GM19468 (cell line): ENCODE measurements at regions not wholly inside any gene's neighbourhood (a gene's known extent, or its start where the extent isn't known, plus 50 kb on each side); places are given as distances from the start of the nearest gene placed in this dataset.
"Not testable (repeated sequence)": the region's sequence is repeated elsewhere in the genome, so short reads cannot be mapped to it uniquely, and the experiment has no call there.

Source experiments
- ATAC-seq: cut with Tn5 transposase; IDR thresholded peaks from one replicate; pipeline ENCODE4 v1.9.1; 2021; ENCODE audit warnings: mild to moderate bottlenecking, moderate library complexity, moderate number of reproducible peaks; ENCODE audit not compliant: unreplicated experiment; ENCODE audit errors: extremely low read depth

GRCh38 chr10:34911661-34912205, 96.6 kb upstream of the PARD3 start:
- ATAC-seq: no peak

GRCh38 chr10:34908481-34908880, 93.4 kb upstream of the PARD3 start:
- ATAC-seq: no peak

- no peak for ATAC-seq
These were observed 92.8 kb upstream of the PARD3 start for GRCh38 chr10:34907743-34908430.

GRCh38 chr10:34906067-34906965, 91.2 kb upstream of the PARD3 start:
- no peak for ATAC-seq

GRCh38 chr10:34905200-34905927, 90.3 kb upstream of the PARD3 start:
- ATAC-seq: no peak

GRCh38 chr10:34904191-34904590, 89.1 kb upstream of the PARD3 start:
- no peak for ATAC-seq

GRCh38 chr10:34899161-34899560, 84.1 kb upstream of the PARD3 start:
- ATAC-seq: no peak

- ATAC-seq: no peak
These were observed 80.9 kb upstream of the PARD3 start for GRCh38 chr10:34895977-34896376.

GRCh38 chr10:34895046-34895445, 80.0 kb upstream of the PARD3 start:
- not testable (repeated sequence) for ATAC-seq

- ATAC-seq: not testable (repeated sequence)
These were observed 77.4 kb upstream of the PARD3 start for GRCh38 chr10:34892521-34892920.

GRCh38 chr10:34890939-34891338, 75.8 kb upstream of the PARD3 start:
- no peak for ATAC-seq

- ATAC-seq: no peak
These were observed 74.1 kb upstream of the PARD3 start for GRCh38 chr10:34889004-34889869.

GRCh38 chr10:34886906-34887642, 72.0 kb upstream of the PARD3 start:
- ATAC-seq: no peak

- no peak for ATAC-seq
These were observed 70.8 kb upstream of the PARD3 start for GRCh38 chr10:34885898-34886297.

- no peak for ATAC-seq
These were observed 69.9 kb upstream of the PARD3 start for GRCh38 chr10:34885011-34885410.

- ATAC-seq: no peak
These were observed 69.3 kb upstream of the PARD3 start for GRCh38 chr10:34884272-34884952.

GRCh38 chr10:34880817-34881216, 65.7 kb upstream of the PARD3 start:
- no peak for ATAC-seq

- not testable (repeated sequence) for ATAC-seq
These were observed 63.6 kb upstream of the PARD3 start for GRCh38 chr10:34878651-34879050.
